GF-D8 (cell line): ENCODE measurements at regions not wholly inside any gene's neighbourhood (a gene's known extent, or its start where the extent isn't known, plus 50 kb on each side); places are given as distances from the start of the nearest gene placed in this dataset.

Experiments
- DNase-seq: peaks from one replicate; lab custom pipeline; 2025; lab: John Stamatoyannopoulos, UW

- DNase-seq: no peak
Observed at GRCh38 chr20:39568109-39568508, 606.0 kb downstream of the DHX35 start.

DNA sequence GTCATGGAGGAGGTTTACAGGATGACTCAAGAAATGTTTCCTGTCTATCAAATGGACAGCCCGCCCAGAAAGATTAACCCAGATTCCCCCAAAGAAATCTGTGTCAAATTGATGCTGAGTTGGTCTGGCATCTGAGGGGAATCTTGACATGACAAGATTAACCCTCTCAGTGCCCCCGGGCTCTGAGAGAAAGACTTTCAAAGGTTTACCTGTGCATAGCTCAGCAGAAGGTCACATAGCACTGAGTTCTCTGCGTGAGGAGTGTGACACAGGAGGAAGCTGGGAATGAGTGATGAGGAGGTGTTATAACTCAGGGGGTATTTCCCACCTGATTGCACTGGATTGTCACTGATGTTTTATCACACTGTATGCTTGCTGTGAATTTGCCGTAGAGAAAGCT, 601.2 kb downstream of the DHX35 start:
- no peak for DNase-seq

GRCh38 chr20:39554341-39554740, 592.2 kb downstream of the DHX35 start:
- no peak for DNase-seq

GRCh38 chr20:39553120-39553519, 591.0 kb downstream of the DHX35 start:
- no peak for DNase-seq

GRCh38 chr20:39549733-39550132, 587.6 kb downstream of the DHX35 start:
- no peak for DNase-seq

DNA sequence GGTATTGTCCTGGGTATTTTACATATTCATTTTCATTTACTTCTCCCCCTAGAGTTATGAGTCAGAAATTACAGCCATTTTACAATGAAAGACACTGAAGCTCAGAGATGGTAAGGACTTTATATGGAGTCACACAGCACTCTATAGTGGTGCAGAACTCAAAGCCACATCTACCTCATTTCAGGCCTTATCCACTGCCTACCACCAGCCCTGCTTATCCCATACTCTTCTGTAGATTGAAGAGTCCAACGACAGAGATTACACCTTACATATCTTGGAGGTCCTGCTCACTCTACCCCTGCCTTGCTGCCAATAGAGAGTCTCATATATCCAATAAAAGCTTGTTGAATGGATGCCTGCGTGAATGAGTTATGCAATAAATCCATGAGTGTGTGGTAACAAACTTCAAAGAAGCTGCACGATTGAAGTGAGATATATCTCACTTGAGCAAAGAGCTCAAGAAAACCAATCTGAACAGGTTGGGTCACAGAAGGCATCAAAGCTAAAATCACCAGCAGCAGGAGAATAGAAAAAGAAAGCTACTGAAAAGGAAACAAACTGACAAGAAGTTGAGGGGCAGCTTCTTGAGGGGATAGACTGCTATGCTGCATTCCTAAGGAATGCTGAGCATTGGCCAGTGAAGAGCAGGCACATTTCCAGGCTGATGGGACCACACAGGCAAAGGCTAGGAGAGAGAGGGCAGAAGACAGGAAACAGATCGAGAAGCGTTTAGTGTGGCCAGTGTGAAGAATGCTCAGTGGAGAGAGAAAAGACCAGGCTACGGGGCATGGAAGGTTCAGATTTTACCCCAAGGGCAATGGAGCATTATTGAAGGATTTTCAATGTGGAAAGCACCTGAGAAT, 585.6 kb downstream of the DHX35 start:
- DNase-seq: no peak

GRCh38 chr20:39541136-39541803, 579.1 kb downstream of the DHX35 start:
- DNase-seq: no peak

- no peak for DNase-seq
Observed at GRCh38 chr20:39538317-39538716, 576.2 kb downstream of the DHX35 start.

DNA sequence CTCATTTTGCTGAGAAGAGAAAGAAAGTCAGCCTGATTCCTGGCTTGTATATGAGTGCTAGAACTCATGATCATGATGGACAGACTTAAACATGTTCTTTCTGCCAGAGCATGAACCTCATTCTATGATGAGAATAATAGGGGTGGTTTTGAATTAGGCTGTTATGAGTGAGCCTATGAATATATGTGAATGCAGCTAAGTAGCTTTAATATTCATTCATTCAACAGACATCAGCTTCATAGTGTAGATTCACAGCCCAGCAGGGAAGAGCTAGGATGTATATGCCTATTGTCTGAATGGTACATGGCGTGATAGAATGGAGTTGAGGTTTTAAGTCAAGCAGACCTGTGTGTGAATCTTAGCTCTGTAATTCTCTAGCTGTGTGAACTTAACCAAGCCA, 573.2 kb downstream of the DHX35 start:
- DNase-seq: no peak

DNA sequence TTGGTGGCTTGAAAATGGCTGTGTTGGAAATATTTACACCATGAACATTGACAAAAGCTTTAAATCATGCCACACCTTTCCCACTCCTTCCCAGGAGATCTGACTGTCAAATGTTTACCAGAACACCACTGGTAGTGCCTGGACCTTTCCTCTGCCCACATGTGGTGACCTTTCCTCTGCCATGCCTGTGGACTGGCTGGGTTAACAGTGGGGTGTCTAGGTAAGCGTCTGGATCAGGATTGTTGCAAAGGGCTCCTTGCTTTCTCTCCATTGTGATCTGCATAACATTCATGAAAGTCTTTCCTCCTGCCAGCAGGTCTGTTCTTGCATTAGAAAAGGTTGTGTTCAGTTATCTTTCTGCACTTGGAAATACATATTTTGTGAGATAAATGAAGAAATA, 572.7 kb downstream of the DHX35 start:
- DNase-seq: no peak

- no peak for DNase-seq
Observed at GRCh38 chr20:39533858-39534257, 571.7 kb downstream of the DHX35 start.

- DNase-seq: no peak
Observed at GRCh38 chr20:39532205-39532604, 570.1 kb downstream of the DHX35 start.

GRCh38 chr20:39528436-39528835, 566.3 kb downstream of the DHX35 start:
- DNase-seq: no peak

GRCh38 chr20:39524371-39524911, 562.3 kb downstream of the DHX35 start:
- no peak for DNase-seq

GRCh38 chr20:39523405-39523804, 561.3 kb downstream of the DHX35 start:
- DNase-seq: no peak

- no peak for DNase-seq
Observed at GRCh38 chr20:39518654-39519053, 556.5 kb downstream of the DHX35 start.

GRCh38 chr20:39516964-39517363, 554.8 kb downstream of the DHX35 start:
- no peak for DNase-seq

DNA sequence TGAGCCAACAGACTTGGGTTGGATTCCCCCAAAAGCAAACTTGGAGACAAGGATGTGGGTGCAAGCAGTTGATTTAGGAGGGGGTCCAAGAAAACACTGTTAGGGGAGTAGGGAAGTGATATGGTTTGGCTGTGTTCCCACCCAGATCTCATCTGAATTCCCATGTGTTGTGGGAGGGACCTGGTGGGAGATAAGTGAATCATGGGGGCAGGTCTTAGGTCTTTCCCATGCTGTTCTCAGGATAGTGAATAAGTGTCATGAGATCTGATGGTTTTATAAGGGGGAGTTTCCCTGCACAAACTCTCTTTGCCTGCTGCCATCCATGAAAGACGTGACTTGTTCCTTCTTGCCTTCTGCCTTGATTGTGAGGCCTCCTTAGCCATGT, 542.6 kb downstream of the DHX35 start:
- no peak for DNase-seq

DNA sequence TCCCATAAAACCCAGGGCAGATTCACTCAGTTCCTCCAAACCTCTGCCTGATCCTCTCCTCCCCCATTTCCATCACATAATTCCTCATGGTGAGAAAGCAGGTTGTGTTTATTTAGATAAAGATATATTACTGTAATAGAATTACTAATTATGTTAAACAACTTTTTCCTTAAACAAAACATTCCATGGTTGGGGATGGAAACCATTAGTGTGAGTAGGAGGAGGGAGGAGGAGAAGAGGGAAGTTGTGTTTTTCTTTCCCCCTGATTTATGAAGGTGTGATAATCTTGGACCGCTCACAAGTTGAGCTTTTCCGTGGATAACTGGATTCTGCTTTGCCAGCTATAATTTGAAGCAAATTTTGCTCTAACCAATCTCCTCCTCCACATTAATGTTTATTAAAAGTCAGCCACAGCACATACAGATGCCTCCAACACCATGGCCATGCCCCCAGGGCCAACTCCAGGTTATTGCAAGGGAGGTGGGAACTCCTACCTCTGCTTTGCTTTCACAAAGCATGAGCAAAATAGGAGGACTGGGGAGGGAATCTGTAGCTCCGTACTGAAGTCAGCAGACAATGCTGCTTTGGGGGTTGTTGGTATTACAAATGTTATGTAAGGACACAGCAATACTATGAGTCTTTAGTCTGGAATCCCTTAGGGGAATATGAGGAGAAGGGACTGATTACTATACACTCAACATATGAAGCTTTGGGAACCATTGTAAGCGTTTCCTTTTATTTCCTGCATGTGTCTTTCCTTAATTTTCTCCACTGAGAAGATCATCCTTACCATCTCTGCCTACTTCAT, 542.0 kb downstream of the DHX35 start:
- no peak for DNase-seq

- no peak for DNase-seq
Observed at GRCh38 chr20:39492223-39492797, 530.2 kb downstream of the DHX35 start.

GRCh38 chr20:39491711-39492110, 529.6 kb downstream of the DHX35 start:
- DNase-seq: no peak

- no peak for DNase-seq
Observed at GRCh38 chr20:39489986-39490560, 527.9 kb downstream of the DHX35 start.
